HCT116 (cell line): ENCODE measurements at regions not wholly inside any gene's neighbourhood (a gene's known extent, or its start where the extent isn't known, plus 50 kb on each side); places are given as distances from the start of the nearest gene placed in this dataset.

Experiments
- ATAC-seq: fragments of 200-7000 bp; cut with Tn5 transposase; 2 replicates; pipeline ENCODE4 v1.9.1; 2020; ENCODE audit warnings: mild to moderate bottlenecking, moderate library complexity
- BruUV-seq: library from RNA; stranded (reverse); fragments of 400-500 nt; replicated peaks from 2 replicates; lab custom pipeline; 2021; lab: Mats Ljungman, UMichigan
- CTCF ChIA-PET: fragments of 300-600 bp; sonication (Branson Sonifier 250); formaldehyde crosslinking; loops from one replicate; lab custom pipeline; 2021; ENCODE audit warnings: antibody characterized with exemption; lab: Charles Lee
- POLR2A ChIA-PET: fragments of 300-600, 350-600 bp; sonication (Branson Sonifier 250); formaldehyde crosslinking; loops from one replicate; lab custom pipeline; 2021; ENCODE audit warnings: antibody characterized with exemption; lab: Charles Lee
- RAD21 ChIA-PET, 2 experiments: fragments of 300-600 bp; sonication (Branson Sonifier 250); formaldehyde crosslinking; loops; one replicate each; lab custom pipeline; 2023; ENCODE audit warnings: low total read pairs in 2 of 2; ENCODE audit not compliant: uncharacterized antibody in 2 of 2, unreplicated experiment in 2 of 2, low non-redundant PET in 1 of 2; lab: Charles Lee
- DNase-seq: peaks from one replicate; pipeline ENCODE4 v3.0.0-alpha.2; 2010; ENCODE audit warnings: low read depth, low spot score
- H2AFZ ChIP-seq: fragments of 200-600 bp; shearing (Covaris generic), sonication (generic); 2 replicates; pipeline ENCODE4 v1.6.1; 2017; ENCODE audit warnings: low read depth, mixed run types, mixed read lengths, antibody characterized with exemption, low read length; ENCODE audit not compliant: poor library complexity, severe bottlenecking
- H3K27ac ChIP-seq: 2 replicates; pipeline ENCODE4 v1.5.1; 2012; ENCODE audit warnings: low read depth, low read length
- H3K27me3 ChIP-seq: fragments of 200-600 bp; sonication (generic); 2 replicates; pipeline ENCODE4 v1.6.1; 2016; ENCODE audit warnings: mixed run types, low read length, mixed read lengths; ENCODE audit not compliant: insufficient read depth
- H3K36me3 ChIP-seq, 2 experiments: fragments of 200-500 bp in 1 of 2; fragments of 200-600 bp in 1 of 2; sonication (Bioruptor generic) in 1 of 2; sonication (generic) in 1 of 2; 2 replicates each; pipeline versions ENCODE4 v1.5.1 to v1.6.1; 2014 to 2016; ENCODE audit warnings: low read length in 2 of 2, inconsistent platforms in 1 of 2, mixed read lengths in 1 of 2, mixed run types in 1 of 2; ENCODE audit not compliant: insufficient read depth in 2 of 2, control insufficient read depth in 1 of 2
- H3K4me1 ChIP-seq, 2 experiments: fragments of 200-600 bp in 1 of 2; sonication (generic) in 1 of 2; 2 replicates each; pipeline versions ENCODE4 v1.5.1 to v1.6.1; 2012 to 2017; ENCODE audit warnings: low read length in 2 of 2, inconsistent platforms in 1 of 2, mild to moderate bottlenecking in 1 of 2, mixed read lengths in 1 of 2, mixed run types in 1 of 2, moderate library complexity in 1 of 2; ENCODE audit not compliant: insufficient read depth in 2 of 2, control insufficient read depth in 1 of 2
- H3K4me2 ChIP-seq: fragments of 200-600 bp; sonication (generic); 2 replicates; pipeline ENCODE4 v1.6.1; 2017; ENCODE audit warnings: mixed run types, low read length, mixed read lengths
- H3K4me3 ChIP-seq, 2 experiments: fragments of 200-600 bp in 1 of 2; sonication (generic) in 1 of 2; replicated peaks in 1 of 2; 2 replicates each; pipeline ENCODE4 v1.5.1; 2011 to 2016; ENCODE audit warnings: low read length in 2 of 2, control low read depth in 1 of 2, low read depth in 1 of 2, mild to moderate bottlenecking in 1 of 2, mixed read lengths in 1 of 2, mixed run types in 1 of 2
- H3K79me2 ChIP-seq: fragments of 200-600 bp; sonication (generic); 2 replicates; pipeline ENCODE4 v1.6.1; 2017; ENCODE audit warnings: mild to moderate bottlenecking, mixed run types, low read length, moderate library complexity, mixed read lengths; ENCODE audit not compliant: insufficient read depth
- H3K9ac ChIP-seq: fragments of 200-600 bp; sonication (generic); 2 replicates; pipeline ENCODE4 v1.6.1; 2016; ENCODE audit warnings: low read length, mixed read lengths
- H3K9me2 ChIP-seq: fragments of 200-600 bp; sonication (generic), shearing (Covaris generic); 2 replicates; pipeline ENCODE4 v1.6.1; 2017; ENCODE audit warnings: mixed run types, mild to moderate bottlenecking, moderate library complexity; ENCODE audit not compliant: insufficient read depth
- H3K9me3 ChIP-seq, 2 experiments: fragments of 200-500 bp in 1 of 2; fragments of 200-600 bp in 1 of 2; sonication (Bioruptor generic) in 1 of 2; sonication (generic) in 1 of 2; 2 replicates each; pipeline ENCODE4 v1.6.1; 2014 to 2017; ENCODE audit warnings: low read length in 2 of 2, mixed read lengths in 2 of 2, inconsistent platforms in 1 of 2, low read depth in 1 of 2, mild to moderate bottlenecking in 1 of 2, mixed run types in 1 of 2, moderate library complexity in 1 of 2; ENCODE audit not compliant: control insufficient read depth in 1 of 2, insufficient read depth in 1 of 2
- H4K20me1 ChIP-seq: fragments of 200-600 bp; sonication (generic), shearing (Covaris generic); 2 replicates; pipeline ENCODE4 v1.6.1; 2017; ENCODE audit warnings: mixed run types, mild to moderate bottlenecking, moderate library complexity; ENCODE audit not compliant: insufficient read depth
- CEBPB ChIP-seq: IDR thresholded peaks from 2 replicates; pipeline ENCODE4 v1.6.1; 2012; ENCODE audit warnings: low read depth
- CTCF ChIP-seq, 3 experiments: fragments of 200-600 bp in 1 of 3; sonication (generic) in 1 of 3; IDR thresholded peaks in 2 of 3; conservative IDR thresholded peaks in 1 of 3; 2 replicates each; pipeline ENCODE4 v1.5.1; 2012 to 2017; ENCODE audit warnings: low read depth in 2 of 3, low read length in 2 of 3, antibody characterized with exemption in 1 of 3, borderline replicate concordance in 1 of 3, control low read depth in 1 of 3, mild to moderate bottlenecking in 1 of 3, mixed read lengths in 1 of 3, mixed run types in 1 of 3, moderate library complexity in 1 of 3; ENCODE audit not compliant: insufficient read depth in 1 of 3
- EGR1 ChIP-seq: IDR thresholded peaks from 2 replicates; pipeline ENCODE4 v1.6.1; 2012; ENCODE audit warnings: low read depth
- ELF1 ChIP-seq: IDR thresholded peaks from 2 replicates; pipeline ENCODE4 v1.6.1; 2012; ENCODE audit warnings: low read depth, borderline replicate concordance
- EZH2phosphoT487 ChIP-seq: fragments of 200-600 bp; IDR thresholded peaks from 2 replicates; pipeline ENCODE4 v1.6.1; 2018; ENCODE audit warnings: antibody characterized with exemption, borderline replicate concordance
- FOSL1 ChIP-seq: IDR thresholded peaks from 2 replicates; pipeline ENCODE4 v1.6.1; 2012; ENCODE audit warnings: low read depth
- JUND ChIP-seq: IDR thresholded peaks from 2 replicates; pipeline ENCODE4 v1.6.1; 2012
- POLR2AphosphoS5 ChIP-seq: IDR thresholded peaks from 2 replicates; pipeline ENCODE4 v1.6.1; 2011; ENCODE audit warnings: mild to moderate bottlenecking, low read depth, low read length, moderate library complexity
- SIN3A ChIP-seq: IDR thresholded peaks from 2 replicates; pipeline ENCODE4 v1.6.1; 2012; ENCODE audit warnings: low read depth
- SP1 ChIP-seq: IDR thresholded peaks from 2 replicates; pipeline ENCODE4 v1.6.1; 2012; ENCODE audit warnings: low read depth
- ZBTB33 ChIP-seq: IDR thresholded peaks from 2 replicates; pipeline ENCODE4 v1.6.1; 2011; ENCODE audit warnings: mild to moderate bottlenecking, low read length, moderate library complexity; ENCODE audit not compliant: insufficient replicate concordance; ENCODE audit errors: extremely low read depth
- ZFX ChIP-seq: fragments of 450-650 bp; IDR thresholded peaks from 2 replicates; pipeline ENCODE4 v1.6.1; 2017
- ZNF274 ChIP-seq: fragments of 200-500 bp; sonication (Bioruptor generic); IDR thresholded peaks from 2 replicates; pipeline ENCODE4 v1.6.1; 2014; ENCODE audit warnings: mild to moderate bottlenecking, low read depth, low read length, inconsistent platforms
- intact Hi-C: fragments of 100-400 bp; cut with micrococcal nuclease; formaldehyde crosslinking; loops from 2 replicates; pipeline ENCODE4 v1.10.0; 2022
- TF ChIP-seq, protein P1 (sequence below): IDR thresholded peaks from 2 replicates; pipeline ENCODE4 v1.6.1; 2012

GRCh38 chr1:244313346-244313745 is 138.4 kb downstream of the ADSS2 start:
- Histone ChIP-seq H3K79me2 (no peaks in the 10 kb centered on the region), H3K4me1 (no peaks in the 10 kb centered on the region), H3K27me3 (no peaks in the 10 kb centered on the region), H3K4me3 (no peak overlapping the region), H3K9me2 (no peaks in the 10 kb centered on the region), H3K9ac (no peak overlapping the region), H4K20me1 (no peaks in the 10 kb centered on the region), H2AFZ (no peak overlapping the region), H3K4me2 (no peak overlapping the region), H3K36me3 (no peaks in the 10 kb centered on the region), H3K9me3 (no peaks in the 10 kb centered on the region), H3K27ac (no peak overlapping the region)
- no peak for TF ChIP-seq ZFX
- no peak for TF ChIP-seq EZH2phosphoT487
- no peak for TF ChIP-seq JUND
- no peak for TF ChIP-seq ZNF274
- no peak for TF ChIP-seq ELF1
- no peak for TF ChIP-seq EGR1
- TF ChIP-seq CTCF (IDR thresholded peaks at IDR 0.05 in 2 of 3, conservative IDR thresholded peaks at IDR 0.05 in 1 of 3; ENCODE audit: borderline replicate concordance in 1 of 3, insufficient read depth in 1 of 3, low read depth in 2 of 3, low read length in 2 of 3) = no peak
- no peak for TF ChIP-seq SP1
- TF ChIP-seq ZBTB33 = no peak
- TF ChIP-seq, protein P1, sequence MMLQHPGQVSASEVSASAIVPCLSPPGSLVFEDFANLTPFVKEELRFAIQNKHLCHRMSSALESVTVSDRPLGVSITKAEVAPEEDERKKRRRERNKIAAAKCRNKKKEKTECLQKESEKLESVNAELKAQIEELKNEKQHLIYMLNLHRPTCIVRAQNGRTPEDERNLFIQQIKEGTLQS = no peak
- no peak for TF ChIP-seq SIN3A
- no peak for TF ChIP-seq CEBPB
- no peak for TF ChIP-seq POLR2AphosphoS5
- TF ChIP-seq FOSL1 = no peak
- ATAC-seq (no peak), DNase-seq (no peak)
- CTCF ChIA-PET = no interaction called here
- BruUV-seq = no TSS peak
- POLR2A ChIA-PET = no interaction called here
- RAD21 ChIA-PET = no interaction called here
- intact Hi-C loops = no loop called here
